ENCODE measurements at regions not wholly inside any gene's neighbourhood (a gene's known extent, or its start where the extent isn't known, plus 50 kb on each side); places are given as distances from the start of the nearest gene placed in this dataset.
"Not testable (repeated sequence)": the region's sequence is repeated elsewhere in the genome, so short reads cannot be mapped to it uniquely, and the experiment has no call there.

- not testable (repeated sequence) for TF ChIP-seq CTCF, POLR2A (IDR thresholded peaks at IDR 0.05)
Measured at GRCh38 chr7:69313852-69314251, 284.4 kb upstream of the AUTS2 start.
